ENCODE measurements at regions not wholly inside any gene's neighbourhood (a gene's known extent, or its start where the extent isn't known, plus 50 kb on each side); places are given as distances from the start of the nearest gene placed in this dataset.

- Histone ChIP-seq H3K27ac (no peak overlapping the region), H3K4me3 (no peak overlapping the region), H3K36me3 (replicated peaks in 1 of 2) (no peaks in the 10 kb centered on the region), H3K9me3 (replicated peaks in 1 of 3) (no peaks in the 10 kb centered on the region), H3K27me3 (no peaks in the 10 kb centered on the region), H3K4me1 (replicated peaks in 1 of 2) (no peaks in the 10 kb centered on the region)
- intact Hi-C loops (cut with DNase I), result no loop called here
- WGBS, 4 donors, result 73 to 93% (median 87%) methylated on average over 1 to 2 of the region's 2 CpGs
- no peak for DNase-seq
- TF ChIP-seq POLR2A (IDR thresholded peaks at IDR 0.05) (no peak), CTCF (IDR thresholded peaks at IDR 0.05) (no peak)
Observed at GRCh38 chr14:85464135-85464895, 65.6 kb upstream of the FLRT2 start.

GRCh38 chr14:85466678-85467077, 63.3 kb upstream of the FLRT2 start:
- no peak for DNase-seq
- no peak overlapping the region for H3K4me3 ChIP-seq
- WGBS, 4 donors, result 78 to 86% (median 83%) methylated on average over 3 of the region's 3 CpGs
- no peaks in the 10 kb centered on the region for H3K27me3 ChIP-seq
- peaks cover 0 to 2% of the 10 kb centered on the region in 2 donors for H3K4me1 ChIP-seq (replicated peaks in 1 of 2)
- no peak overlapping the region for H3K27ac ChIP-seq
- no peaks in the 10 kb centered on the region for H3K9me3 ChIP-seq (replicated peaks in 1 of 3)
- no peaks in the 10 kb centered on the region for H3K36me3 ChIP-seq (replicated peaks in 1 of 2)
- intact Hi-C loops (cut with DNase I), result no loop called here
- TF ChIP-seq POLR2A (IDR thresholded peaks at IDR 0.05) (no peak), CTCF (IDR thresholded peaks at IDR 0.05) (no peak)

- H3K4me3 ChIP-seq, result no peak overlapping the region
- no peaks in the 10 kb centered on the region for H3K27me3 ChIP-seq
- peaks cover 0 to 4% of the 10 kb centered on the region in 2 donors for H3K4me1 ChIP-seq (replicated peaks in 1 of 2)
- intact Hi-C loops (cut with DNase I), result no loop called here
- no peak for TF ChIP-seq CTCF (IDR thresholded peaks at IDR 0.05)
- no peak for TF ChIP-seq POLR2A (IDR thresholded peaks at IDR 0.05)
- H3K27ac ChIP-seq, result no peak overlapping the region
- no peaks in the 10 kb centered on the region for H3K9me3 ChIP-seq (replicated peaks in 1 of 3)
- WGBS, 4 donors, result 35 to 77% (median 62%) methylated on average over 2 of the region's 2 CpGs
- no peak for DNase-seq
- H3K36me3 ChIP-seq (replicated peaks in 1 of 2), result no peaks in the 10 kb centered on the region
Observed at GRCh38 chr14:85468816-85469215, 61.1 kb upstream of the FLRT2 start.

- TF ChIP-seq POLR2A (IDR thresholded peaks at IDR 0.05), result no peak
- H3K27ac ChIP-seq, result no peak overlapping the region
Observed at GRCh38 chr14:85471156-85471555, 58.8 kb upstream of the FLRT2 start.

GRCh38 chr14:85471744-85472143, 58.2 kb upstream of the FLRT2 start:
- 23 to 33% (median 31%) methylated on average over 4 of the region's 4 CpGs for WGBS, 4 donors
- Histone ChIP-seq H3K4me3 (no peak overlapping the region), H3K27ac (no peak overlapping the region), H3K9me3 (replicated peaks in 1 of 3) (no peaks in the 10 kb centered on the region), H3K36me3 (replicated peaks in 1 of 2) (no peaks in the 10 kb centered on the region), H3K27me3 (no peaks in the 10 kb centered on the region), H3K4me1 (replicated peaks in 1 of 2) (peaks cover 16 to 17% of the 10 kb centered on the region in 2 donors)
- peak in 6 of 7 donors; percentile 18 to 57 (median 26) for DNase-seq
- TF ChIP-seq POLR2A (IDR thresholded peaks at IDR 0.05), result no peak
- TF ChIP-seq CTCF (IDR thresholded peaks at IDR 0.05), result no peak
- intact Hi-C loops (cut with DNase I), result no loop called here

More at GRCh38 chr14:85471156-85471555, 58.8 kb upstream of the FLRT2 start:
- DNase-seq, result no peak
- peaks cover 14 to 17% of the 10 kb centered on the region in 2 donors for H3K4me1 ChIP-seq (replicated peaks in 1 of 2)
- no peaks in the 10 kb centered on the region for H3K36me3 ChIP-seq (replicated peaks in 1 of 2)
- no peaks in the 10 kb centered on the region for H3K27me3 ChIP-seq
- no peak overlapping the region for H3K4me3 ChIP-seq
- intact Hi-C loops (cut with DNase I), result no loop called here
- H3K9me3 ChIP-seq (replicated peaks in 1 of 3), result no peaks in the 10 kb centered on the region
